ENCODE measurements at regions not wholly inside any gene's neighbourhood (a gene's known extent, or its start where the extent isn't known, plus 50 kb on each side); places are given as distances from the start of the nearest gene placed in this dataset.

DNA sequence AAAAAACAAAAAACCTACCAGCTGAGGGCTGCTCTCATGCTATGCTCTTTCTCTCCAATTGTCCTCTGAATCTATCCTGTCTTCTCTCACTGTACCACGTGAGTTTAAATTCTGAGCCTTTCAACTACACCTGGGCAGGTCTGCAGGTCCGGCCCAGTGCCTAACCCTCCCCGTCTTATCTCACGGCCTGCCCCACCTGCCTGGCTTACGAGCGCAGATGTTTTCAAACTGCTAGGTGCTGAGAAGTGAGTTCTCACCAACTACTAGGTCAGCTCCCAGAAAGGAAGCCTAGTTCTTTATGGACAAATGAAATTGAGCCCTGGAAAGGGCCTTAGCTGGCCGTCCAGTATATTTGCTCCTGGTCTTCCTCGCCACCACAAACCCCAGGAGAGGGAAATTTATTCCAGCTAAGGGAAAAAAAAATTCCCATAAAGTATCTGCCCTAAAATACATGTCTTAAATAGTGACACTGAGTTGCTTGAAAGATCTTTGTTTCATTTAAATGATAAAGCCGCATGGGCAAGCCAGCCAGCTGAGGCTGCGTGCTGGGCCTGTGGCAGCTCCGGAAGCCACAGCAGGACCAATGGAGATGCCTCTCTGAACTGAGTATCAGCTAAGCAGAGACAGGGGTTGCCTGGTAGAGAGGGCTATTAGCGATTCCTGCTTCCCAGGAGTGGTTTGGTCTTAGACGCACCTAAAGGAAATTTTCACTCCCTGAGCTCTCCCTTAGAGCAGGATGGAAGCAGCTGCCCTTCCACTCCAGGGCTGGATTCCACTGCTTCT lies 92.5 kb upstream of the NCK2 start:
- DNase-seq (ENCODE audit: low read depth in 2 of 2) = no peak

DNA sequence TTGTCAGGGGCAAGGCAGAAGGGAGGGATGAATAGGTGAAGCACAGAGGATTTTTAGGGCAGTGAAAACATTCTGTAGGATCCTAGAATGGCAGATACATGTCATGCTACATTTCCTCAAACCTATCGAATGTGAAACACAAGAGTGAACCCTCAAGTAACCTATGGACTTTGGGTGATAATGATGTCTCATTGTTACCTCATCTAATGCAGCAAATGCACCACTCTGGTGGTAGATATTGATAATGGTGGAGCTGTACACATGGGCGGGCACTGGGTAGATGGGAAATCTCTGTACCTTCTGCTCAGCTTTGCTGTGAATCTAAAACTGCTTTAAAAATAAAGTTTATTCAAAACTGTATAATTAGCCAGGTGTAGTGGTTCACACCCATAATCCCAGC lies 95.2 kb upstream of the NCK2 start:
- no peak for DNase-seq (ENCODE audit: low read depth in 2 of 2)

DNA sequence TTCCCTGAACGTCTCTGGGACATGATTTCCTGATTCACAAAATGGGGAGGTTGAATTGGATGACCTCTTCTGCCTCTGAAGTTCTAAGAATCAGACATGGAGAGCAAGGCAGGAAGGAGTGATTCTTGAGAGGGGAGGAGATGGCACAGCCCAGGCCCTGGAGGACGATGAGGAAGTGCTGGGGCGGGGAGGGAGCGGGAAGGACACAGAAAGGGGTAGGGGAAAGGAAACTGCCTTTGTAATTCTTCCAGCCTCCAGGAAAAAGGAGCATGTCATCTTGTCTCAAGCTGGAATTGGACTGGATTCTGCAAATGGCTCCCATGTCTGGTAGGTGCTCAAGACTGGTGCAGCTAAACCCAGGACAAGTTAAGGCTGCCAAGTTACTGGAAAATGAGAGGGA lies 97.0 kb upstream of the NCK2 start:
- DNase-seq (ENCODE audit: low read depth in 2 of 2) = no peak

DNA sequence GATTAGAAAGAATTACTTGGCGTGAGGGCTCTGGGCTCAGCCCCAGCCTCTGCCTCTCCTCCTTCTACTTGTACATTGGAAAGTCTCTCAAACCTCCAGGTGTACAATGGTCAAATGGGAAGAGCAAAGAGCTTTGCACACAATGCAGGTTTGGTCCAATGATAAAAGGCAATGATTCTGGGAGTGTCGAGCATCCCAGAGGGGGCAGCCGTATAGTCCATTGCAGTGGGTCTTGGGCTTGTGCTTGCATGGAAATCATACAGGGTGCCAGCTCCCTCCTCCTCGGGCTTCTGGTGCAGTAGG lies 98.0 kb upstream of the NCK2 start:
- no peak for DNase-seq (ENCODE audit: low read depth in 2 of 2)

DNA sequence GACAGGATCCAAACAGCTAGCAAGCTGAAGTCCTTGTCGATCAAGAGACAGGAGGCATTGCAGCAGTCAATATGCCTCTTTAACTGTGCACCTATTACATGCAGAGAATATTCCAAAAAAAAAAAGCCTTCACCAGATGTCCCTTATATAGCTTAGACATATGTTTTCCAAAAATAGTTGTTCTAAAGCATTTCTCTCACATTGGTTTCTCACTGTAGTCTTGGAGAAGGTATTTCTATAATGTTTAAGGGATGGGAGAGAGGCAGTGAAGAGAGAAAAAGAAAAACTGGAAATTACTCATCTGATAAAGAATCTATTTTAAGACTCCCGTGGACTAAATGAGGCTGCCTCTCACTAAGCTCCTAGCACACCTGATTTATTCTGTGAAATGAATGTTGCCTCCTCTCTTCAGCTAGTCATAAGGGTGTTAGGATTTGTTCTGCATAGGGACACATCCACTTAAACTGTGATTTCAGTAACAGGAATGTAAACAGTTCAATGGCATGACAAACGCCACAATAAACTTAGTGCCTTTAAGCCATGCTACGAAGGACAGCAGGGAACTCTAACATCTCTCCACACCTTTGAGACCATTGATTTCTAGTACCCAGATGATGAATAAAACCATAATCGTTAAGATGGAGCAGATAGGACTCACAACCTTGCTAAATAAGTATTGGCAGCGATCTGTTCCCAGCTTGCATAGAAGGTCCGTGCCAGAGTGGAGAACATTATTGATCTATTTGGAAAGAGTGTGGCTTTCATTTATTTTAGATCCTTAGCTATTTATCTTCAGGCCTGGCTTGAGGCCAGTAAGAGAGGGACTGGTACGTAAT lies 98.6 kb upstream of the NCK2 start:
- no peak for DNase-seq (ENCODE audit: low read depth in 2 of 2)

DNA sequence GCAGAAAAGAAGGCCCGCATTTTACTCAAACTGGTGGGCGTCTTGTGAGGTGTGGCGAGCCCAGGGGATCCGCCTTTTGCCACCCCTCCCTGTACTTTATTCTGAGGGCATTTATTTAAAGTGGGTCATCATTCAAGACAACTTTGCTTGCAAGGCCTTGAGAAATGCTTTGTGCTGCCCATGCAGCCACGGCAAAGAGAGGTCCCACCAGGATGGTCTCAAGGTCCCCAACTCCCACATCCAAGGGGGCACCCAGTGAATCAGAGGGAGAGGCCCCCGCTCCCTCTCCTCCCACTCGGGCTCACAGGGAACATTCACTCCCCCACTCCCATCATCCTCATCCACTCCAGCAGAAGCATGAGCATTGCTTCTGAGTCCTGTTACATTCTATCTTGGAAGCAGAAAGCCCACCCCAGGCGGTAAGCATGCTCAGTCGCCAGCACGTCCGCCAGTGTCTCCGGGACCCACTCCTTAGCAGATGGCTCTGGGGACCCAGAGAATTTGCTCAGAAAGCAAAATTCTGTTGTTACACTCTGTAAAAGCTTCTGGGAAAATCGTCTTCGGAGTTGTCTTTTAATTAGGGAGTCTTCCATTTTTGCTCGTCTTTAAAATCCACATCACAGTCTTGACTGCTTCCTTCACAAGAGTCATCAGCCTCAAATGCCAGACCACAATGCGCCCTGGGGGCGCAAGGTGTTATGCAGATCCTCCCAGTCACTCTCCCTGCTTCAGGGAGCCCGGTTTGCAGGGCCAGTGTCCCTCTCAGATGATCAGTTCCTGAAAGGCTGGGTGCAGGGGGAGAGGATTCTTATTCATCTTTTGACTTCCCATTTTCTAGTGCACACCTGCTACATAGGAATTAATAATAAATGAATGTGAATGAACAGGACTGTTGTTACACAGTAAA lies 99.4 kb upstream of the NCK2 start:
- no peak for DNase-seq (ENCODE audit: low read depth in 2 of 2)

DNA sequence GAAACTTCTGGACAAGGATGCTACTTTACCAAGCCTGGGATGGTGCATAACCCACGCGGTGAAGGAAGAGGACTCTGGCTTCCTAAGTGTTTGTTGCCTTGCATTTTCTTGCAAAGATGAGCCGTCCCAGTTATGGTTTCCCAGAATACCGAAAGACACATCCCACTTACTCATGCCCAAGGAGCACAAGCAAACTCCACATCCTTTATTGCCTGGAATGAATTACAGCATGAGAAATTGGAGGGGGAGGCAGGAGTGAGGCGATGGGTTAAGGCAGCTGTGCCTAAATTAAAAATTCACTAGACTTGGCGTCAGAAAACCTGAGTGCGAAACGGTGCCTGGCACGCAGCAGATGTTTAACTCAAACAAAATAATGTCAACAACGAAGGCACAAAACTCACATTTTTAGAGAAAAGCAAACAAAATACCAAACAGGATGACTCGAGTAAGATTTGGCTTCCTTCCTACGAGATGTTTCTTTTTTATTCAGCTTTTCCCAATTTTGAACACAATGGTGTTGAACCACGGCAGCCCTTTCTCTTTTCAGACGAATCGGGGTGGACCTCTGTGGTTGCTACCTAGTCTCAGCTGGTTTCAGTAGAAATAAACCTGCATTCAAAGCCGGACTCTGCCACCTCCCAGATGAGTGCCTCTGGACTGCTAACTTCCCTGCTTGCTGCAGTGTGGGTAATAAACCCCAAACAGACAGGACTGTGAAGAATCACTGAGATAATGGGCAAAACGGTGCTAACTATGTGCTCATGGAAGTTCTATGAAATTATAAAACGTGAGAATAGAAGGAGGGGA lies 100.3 kb upstream of the NCK2 start:
- peak; percentile 13 to 20 for DNase-seq (ENCODE audit: low read depth in 2 of 2)

DNA sequence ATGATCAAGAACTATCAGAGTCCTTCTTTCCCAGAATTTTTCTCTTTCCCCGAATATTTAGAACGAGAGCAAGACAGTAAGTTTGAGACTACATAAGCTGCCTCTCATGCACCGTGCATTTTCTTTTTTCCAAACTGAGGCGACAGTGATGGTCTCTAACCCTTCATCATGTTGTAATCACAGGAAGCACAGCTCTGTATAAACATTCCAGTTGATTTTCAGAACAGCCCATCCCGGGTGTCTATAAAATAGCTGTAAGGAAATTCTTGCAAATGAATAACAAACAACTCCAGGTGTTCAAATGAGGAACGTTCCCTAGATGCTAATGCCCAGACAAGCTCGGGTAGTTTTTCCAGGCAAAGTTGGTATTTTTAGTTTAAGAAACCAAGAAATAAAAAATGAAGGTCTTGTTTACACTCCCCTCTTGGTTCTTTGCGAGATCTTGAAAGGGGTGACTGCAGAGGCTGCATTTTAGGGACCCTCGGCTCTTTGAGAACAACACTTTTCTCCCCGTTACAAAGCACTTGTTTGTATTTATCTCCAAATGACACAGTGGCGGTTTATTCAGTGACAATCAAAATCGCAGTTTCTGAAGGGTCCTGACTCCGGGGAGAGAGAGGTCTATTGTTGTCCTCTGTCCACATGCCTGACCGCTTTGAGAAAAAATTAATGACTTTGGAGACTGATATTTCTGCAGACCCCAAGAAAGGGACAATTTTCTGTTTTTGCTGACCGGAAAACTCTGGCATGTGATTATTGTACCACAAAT lies 101.1 kb upstream of the NCK2 start:
- no peak for DNase-seq (ENCODE audit: low read depth in 2 of 2)

DNA sequence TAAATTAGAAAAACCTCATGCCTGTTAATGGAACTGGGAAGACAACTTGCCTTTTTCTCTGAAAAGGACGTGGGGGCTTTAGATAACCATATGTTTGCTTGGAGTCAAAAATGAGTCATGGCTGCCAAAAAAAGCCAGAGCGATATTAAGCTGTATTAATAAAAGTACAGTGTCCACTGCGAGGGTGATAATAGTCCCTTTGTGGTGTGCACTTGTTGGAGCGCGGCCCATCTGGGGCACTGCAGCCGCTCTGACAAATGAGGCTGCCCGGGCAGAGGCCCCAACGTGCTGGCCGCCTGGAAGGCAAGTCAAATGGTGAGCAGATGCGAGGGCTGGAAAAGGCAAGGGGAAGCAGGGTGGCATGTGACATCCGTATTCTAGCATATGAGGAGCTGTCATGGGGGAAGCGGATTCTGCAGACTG lies 103.3 kb upstream of the NCK2 start:
- DNase-seq (ENCODE audit: low read depth in 2 of 2) = no peak

DNA sequence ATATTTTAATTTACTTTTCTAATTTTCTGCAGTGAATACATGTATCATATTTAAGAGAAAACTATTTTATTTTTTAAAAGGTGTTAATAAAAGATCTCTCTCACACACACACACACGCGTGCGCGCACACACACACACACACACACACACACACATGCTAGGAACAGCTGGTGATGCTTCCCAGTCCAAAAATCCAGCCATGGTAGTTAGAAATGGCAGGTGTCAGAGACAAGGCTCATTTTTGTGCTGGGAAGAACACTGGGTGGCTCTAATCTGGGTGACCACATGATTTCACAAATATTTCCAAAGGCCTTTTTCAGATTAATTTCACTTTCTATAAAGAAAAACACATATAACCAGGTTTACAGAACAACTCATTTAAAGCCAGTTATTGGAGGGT lies 104.5 kb upstream of the NCK2 start:
- no peak for DNase-seq (ENCODE audit: low read depth in 2 of 2)

DNA sequence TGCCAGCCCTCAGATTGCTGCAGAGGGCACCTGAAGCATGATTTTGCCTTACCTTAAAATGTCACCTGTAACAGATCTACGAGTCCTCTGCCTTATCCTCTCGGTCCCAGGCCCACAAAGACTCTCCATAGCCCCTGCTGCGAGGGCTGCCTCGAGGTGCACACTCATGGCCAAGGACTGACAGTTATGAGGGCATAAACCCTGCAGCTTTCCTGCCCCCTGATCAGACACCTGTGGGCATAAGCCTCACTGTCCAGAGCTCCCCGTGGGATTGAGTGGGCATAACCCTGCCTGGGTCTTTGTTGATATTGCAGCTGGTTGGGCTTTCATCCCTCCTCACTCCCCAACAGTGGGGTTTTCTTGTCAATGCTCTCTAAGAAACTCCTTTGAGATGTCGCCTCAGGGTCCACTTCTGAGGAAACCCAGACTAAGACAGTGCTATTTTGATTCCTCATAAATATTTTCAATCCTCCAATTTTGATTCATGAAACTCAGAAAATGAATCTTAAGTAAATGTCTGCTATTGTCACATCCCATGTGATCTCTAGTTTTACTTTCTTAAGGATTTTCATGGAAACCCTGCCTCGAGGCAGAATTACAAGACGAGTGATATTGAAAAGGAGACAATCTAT lies 108.5 kb upstream of the NCK2 start:
- no peak for DNase-seq (ENCODE audit: low read depth in 2 of 2)

DNA sequence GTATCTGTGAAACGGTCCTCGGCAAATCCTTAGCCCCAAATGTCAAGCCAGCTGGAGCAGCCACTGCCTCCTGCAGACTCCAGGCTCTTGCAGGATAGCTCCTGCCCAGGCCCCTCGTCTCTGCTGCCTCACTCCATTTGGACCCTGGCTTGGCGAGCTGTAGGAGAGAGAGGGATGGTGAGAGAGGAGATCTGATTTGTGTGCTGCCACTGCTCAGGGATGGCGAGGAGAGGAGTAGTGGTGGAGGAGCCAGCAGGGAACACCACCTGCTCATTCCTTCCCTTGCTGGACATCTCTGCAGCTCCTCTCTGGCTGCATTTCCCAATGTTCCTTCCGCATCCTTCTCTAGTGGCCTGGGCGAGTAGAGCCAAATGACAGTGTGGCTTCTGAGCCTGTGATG lies 109.1 kb upstream of the NCK2 start:
- no peak for DNase-seq (ENCODE audit: low read depth in 2 of 2)

DNA sequence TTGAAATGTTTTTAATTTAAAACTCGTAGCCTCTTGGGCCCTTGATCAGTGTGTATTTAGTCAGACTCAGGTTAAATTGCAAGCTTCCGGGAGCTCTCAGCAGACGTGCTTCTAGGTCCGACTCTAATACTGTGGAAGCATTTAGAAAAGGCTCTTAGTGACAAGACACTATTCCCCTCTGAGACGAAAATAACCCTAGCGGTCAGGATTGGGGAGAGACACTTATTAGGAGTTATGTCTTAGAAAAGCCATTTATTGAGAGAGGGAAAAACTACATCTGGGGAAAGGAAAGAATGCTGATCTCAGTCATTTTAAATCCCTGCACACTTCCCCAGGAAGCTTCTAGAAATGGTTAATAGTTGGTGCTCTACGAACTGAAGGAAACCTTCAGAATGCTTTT lies 110.5 kb upstream of the NCK2 start:
- DNase-seq (ENCODE audit: low read depth in 2 of 2) = no peak

DNA sequence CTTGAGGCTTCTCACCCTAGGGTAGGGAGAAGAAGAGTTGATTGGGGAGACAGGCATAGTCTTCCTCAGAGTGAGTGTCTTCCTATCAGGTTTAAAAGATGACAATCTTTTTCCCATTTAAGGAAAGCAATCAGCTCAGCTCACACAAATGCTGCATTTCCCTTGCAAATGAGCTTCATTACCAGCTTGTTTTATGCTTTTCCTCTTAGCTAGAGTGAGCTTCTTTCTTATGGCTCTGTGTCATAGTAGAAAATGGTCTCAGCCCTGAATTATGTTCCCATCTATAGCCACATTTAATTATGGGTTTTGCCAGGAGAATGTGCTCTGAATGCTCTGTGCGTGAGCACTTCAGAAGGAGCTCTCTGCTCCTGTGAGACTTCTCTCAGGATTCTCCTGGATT lies 112.8 kb upstream of the NCK2 start:
- DNase-seq (ENCODE audit: low read depth in 2 of 2) = no peak

DNA sequence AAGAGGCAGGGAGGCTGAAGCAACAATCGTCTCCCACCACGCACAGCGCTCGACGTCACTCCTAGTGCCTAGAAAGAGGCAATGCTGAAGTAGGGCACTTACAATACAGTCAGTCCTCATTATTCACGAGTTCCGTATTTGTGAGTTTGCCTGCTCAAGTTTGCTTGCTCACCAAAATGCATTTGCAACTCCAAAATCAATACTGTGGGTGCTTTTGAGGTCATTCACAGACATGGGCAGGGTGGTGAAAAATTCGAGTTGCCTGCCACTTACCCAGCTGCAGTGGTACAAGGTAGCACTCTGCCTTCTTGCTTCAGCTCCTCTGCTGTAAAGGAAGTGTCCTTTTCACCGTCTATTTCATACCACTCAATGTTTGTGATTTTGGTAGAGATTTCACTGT lies 113.7 kb upstream of the NCK2 start:
- no peak for DNase-seq (ENCODE audit: low read depth in 2 of 2)

DNA sequence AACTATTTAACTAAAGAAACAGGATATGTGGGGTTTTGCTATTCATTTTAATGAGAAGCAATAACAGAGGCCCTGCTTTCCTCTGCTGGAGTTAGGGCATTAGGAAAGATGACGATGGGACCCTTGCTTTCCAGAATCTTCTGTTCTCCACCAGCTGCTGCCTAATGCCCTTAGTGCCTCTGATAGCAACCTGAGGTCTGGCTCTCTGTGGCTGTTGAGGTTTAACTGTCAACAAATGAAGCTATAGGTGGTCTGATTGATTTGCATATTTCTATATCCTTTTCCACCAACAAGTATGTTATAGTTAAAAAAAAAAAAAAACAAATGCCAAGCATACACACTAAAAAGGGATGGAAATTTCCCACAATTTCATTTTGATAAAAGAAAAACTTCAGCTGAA lies 115.1 kb upstream of the NCK2 start:
- DNase-seq (ENCODE audit: low read depth in 2 of 2) = no peak

DNA sequence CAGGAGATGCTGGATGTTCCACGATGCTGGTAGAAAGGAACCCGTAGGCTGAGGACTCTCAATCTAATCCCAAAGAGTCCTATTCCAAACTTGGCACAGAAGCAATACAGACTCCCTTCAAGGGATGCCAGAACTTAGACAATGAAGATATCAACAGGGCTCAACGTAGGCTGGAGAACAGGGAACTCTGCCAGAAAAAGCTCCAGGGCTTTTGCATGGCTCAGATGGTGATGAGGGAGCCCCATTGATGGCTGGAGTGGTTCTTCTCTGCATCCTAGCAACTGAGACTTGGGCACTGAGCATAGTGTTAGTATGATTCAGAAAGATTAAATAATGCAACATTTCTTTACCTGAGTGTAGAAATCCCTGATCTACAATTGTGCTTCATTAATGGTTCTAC lies 117.2 kb upstream of the NCK2 start:
- no peak for DNase-seq (ENCODE audit: low read depth in 2 of 2)

DNA sequence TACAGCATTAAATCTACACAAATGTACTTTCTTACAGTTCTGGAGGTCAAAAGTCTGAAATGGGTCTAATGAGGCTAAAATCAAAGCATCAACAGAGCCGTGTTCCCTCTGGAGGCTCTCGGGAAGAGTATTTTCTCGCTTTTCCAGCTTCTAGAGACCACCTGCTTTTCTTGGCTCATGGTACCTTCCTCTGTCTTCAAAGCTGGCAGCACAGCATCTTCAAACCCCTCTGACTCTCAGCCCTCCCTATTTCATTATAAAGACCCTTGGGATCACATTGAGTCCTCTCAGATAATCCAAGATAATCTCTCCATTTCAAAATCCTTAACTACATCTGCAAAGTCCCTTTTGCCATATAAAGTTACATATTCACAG lies 117.8 kb upstream of the NCK2 start:
- DNase-seq (ENCODE audit: low read depth in 2 of 2) = no peak

DNA sequence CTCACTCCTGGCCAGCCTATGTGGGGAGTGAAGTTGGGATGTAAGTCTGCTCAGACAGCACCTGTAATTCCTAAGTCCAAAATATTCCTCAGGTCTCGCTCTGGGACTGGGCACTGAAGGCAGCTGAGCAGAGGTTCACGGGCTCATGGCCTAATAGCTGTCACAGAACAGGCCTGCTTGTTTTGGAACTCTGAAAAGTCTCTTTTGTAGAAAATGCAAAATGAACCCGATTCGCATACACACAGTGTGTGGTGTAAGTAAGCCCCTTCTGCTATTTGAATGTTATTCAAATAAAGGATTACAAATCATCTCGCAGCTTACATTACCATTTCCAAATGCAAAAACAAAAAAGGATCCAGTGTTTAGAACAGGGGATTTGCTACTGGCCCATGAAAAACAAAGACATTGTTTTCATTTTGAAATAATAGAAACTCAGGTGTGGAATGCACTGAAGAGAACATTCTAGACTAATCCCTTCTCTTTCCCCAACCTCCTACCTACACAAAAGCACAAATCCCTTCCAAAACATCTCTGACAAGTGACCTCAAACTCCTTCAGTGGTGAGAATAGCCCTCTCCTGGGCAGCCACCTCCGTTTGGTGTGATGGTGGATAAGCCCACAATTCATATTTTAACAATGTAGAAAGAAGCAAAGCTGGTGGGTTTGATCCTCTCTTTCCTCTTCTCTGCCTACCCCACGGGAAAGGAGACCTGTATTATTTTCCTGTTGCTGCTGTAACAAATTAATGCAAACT lies 118.3 kb upstream of the NCK2 start:
- no peak for DNase-seq (ENCODE audit: low read depth in 2 of 2)

DNA sequence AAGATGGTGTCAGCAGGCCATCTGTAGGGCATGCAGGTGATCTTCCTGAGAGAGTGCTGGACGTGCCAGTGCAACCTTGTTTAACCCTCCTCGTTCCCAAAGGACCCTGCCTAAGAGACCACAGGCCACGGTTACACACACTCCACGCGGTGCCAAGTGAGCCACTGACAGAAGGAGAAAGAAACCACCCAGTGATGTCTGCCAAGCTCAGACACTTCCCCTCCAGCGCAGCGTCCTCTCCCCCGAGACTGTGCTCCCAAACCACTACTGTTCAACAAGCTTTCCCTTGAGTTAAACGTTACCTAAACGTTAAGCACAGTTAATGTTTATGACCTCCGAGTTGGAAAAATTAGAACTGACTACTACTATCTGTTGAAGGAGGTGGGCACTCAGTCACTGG lies 119.1 kb upstream of the NCK2 start:
- no peak for DNase-seq (ENCODE audit: low read depth in 2 of 2)
